Omental fat pad (tissue), 3 donors: ENCODE measurements at regions not wholly inside any gene's neighbourhood (a gene's known extent, or its start where the extent isn't known, plus 50 kb on each side); places are given as distances from the start of the nearest gene placed in this dataset.

Experiments used
- ATAC-seq: fragments of 150-250 bp; one replicate; pipeline ENCODE4 v1.9.1; 2016; ENCODE audit warnings: mild to moderate bottlenecking, moderate library complexity; ENCODE audit not compliant: low FRiP score
- DNase-seq: peaks from one replicate; pipeline ENCODE4 v3.0.0-alpha.2; 2019; ENCODE audit warnings: low spot score
- CTCF ChIP-seq, 3 donors: fragments of 450-650 bp; IDR thresholded peaks; one replicate each; pipeline ENCODE4 v1.5.1; 2016 to 2017; ENCODE audit warnings: antibody characterized with exemption in 3 of 3, mild to moderate bottlenecking in 3 of 3, moderate library complexity in 2 of 3

DNA sequence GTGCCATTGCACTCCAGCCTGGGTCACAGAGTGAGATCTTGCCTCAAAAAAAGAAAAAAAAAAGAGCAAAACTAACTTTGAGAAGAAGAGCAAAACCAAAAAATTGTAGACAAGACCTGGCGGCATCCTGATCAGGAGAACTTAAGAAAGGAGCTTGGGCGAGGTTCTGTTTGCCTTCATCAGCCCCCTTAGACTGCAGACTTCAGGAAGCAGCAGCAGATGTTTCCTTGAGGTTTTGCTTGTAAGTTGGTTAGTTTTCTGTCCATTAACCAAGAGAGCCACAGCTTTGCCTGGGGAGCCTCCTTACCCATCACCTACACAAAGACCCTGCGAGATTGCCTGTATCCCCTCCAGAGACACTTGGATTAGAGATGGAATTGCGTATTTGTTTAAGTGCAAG lies 189.0 kb downstream of the AACS start:
- ATAC-seq = no peak
- no peak for TF ChIP-seq CTCF (IDR thresholded peaks at IDR 0.05)
- no peak for DNase-seq

GRCh38 chr12:125254856-125255255 lies 189.6 kb downstream of the AACS start:
- no peak for TF ChIP-seq CTCF (IDR thresholded peaks at IDR 0.05)
- ATAC-seq = no peak
- no peak for DNase-seq

DNA sequence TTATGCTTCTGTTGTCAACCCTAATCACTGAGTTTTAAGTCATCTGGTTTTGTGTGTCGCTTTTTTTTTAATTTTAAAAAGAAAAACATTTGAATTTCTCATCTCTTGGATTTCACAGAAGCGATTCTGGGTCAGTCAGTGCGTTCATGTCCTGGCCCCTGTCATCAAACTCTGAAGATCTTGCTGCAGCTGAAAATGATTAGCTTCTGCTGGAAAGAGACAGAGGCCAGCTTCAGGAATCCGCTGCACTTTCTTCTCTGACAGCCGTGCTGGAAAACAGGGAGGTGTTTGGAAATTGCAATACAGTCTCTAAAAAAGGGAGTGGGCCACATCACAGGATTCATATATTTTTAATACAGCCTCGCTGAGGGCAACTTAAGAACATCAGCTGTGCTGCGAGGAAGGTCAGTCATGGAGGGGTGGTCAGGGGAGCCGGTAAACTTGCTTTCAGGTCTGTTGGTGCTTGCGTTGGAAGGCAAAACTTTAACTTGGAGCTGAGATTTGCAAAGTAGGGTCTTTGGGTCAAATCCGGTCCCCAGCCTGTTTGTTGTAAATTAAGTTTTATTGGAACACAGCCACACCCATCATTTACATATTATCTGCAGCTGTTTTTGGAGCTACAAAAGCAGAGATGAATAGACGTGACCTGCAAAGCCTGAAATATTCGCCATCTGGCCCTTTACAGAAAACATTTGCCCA lies 190.8 kb downstream of the AACS start:
- TF ChIP-seq CTCF (IDR thresholded peaks at IDR 0.05) = no peak
- no peak for DNase-seq

GRCh38 chr12:125256634-125256936 lies 191.3 kb downstream of the AACS start:
- DNase-seq = no peak
- ATAC-seq = no peak
- TF ChIP-seq CTCF (IDR thresholded peaks at IDR 0.05) = no peak

More for the DNA sequence above, 190.8 kb downstream of the AACS start:
- no peak for ATAC-seq

GRCh38 chr12:125259178-125259867 lies 194.1 kb downstream of the AACS start:
- TF ChIP-seq CTCF (IDR thresholded peaks at IDR 0.05) = no peak
- ATAC-seq (no peak), DNase-seq (no peak)

GRCh38 chr12:125262851-125263250 lies 197.6 kb downstream of the AACS start:
- no peak for TF ChIP-seq CTCF (IDR thresholded peaks at IDR 0.05)
- DNase-seq (no peak), ATAC-seq (no peak)

- ATAC-seq = no peak
- no peak for DNase-seq
- no peak for TF ChIP-seq CTCF (IDR thresholded peaks at IDR 0.05)
These were observed 198.2 kb downstream of the AACS start for GRCh38 chr12:125263385-125263784.
